A673 (cell line): ENCODE measurements at regions not wholly inside any gene's neighbourhood (a gene's known extent, or its start where the extent isn't known, plus 50 kb on each side); places are given as distances from the start of the nearest gene placed in this dataset.

Experiments
- BruUV-seq: library from RNA; stranded (reverse); fragments of 400-500 nt; replicated peaks from 2 replicates; lab custom pipeline; 2021; lab: Mats Ljungman, UMichigan
- CTCF ChIA-PET: fragments of 300-600 bp; sonication (Branson Sonifier 250); formaldehyde crosslinking; loops from one replicate; lab custom pipeline; 2022; ENCODE audit warnings: antibody characterized with exemption; lab: Charles Lee
- POLR2A ChIA-PET: fragments of 300-600 bp; sonication (Branson Sonifier 250); formaldehyde crosslinking; loops from one replicate; lab custom pipeline; 2022; ENCODE audit warnings: antibody characterized with exemption; ENCODE audit not compliant: low non-redundant PET; lab: Charles Lee
- DNase-seq: peaks from one replicate; pipeline ENCODE4 v3.0.0-alpha.2; 2015; ENCODE audit warnings: low spot score
- H3K27ac ChIP-seq: fragments of 200-600 bp; sonication (generic); 2 replicates; pipeline ENCODE4 v1.5.1; 2016; ENCODE audit warnings: mixed run types, low read depth, mild to moderate bottlenecking, mixed read lengths, antibody characterized with exemption, low read length; ENCODE audit not compliant: poor library complexity, severe bottlenecking
- H3K27me3 ChIP-seq: fragments of 200-600 bp; sonication (generic); replicated peaks from 2 replicates; pipeline ENCODE4 v1.6.1; 2017; ENCODE audit warnings: mixed run types, low read depth, mild to moderate bottlenecking, mixed read lengths, antibody characterized with exemption, low read length; ENCODE audit not compliant: insufficient read depth, poor library complexity
- H3K36me3 ChIP-seq: fragments of 200-600 bp; sonication (generic); 2 replicates; pipeline ENCODE4 v1.6.1; 2016; ENCODE audit warnings: mixed run types, mild to moderate bottlenecking, mixed read lengths, antibody characterized with exemption, low read length; ENCODE audit not compliant: insufficient read depth, poor library complexity, severe bottlenecking
- H3K4me1 ChIP-seq: fragments of 200-600 bp; sonication (generic); 2 replicates; pipeline ENCODE4 v1.6.1; 2017; ENCODE audit warnings: mixed run types, mild to moderate bottlenecking, mixed read lengths, antibody characterized with exemption, low read length; ENCODE audit not compliant: insufficient read depth, poor library complexity, severe bottlenecking
- H3K4me3 ChIP-seq: fragments of 200-600 bp; sonication (generic); 2 replicates; pipeline ENCODE4 v1.5.1; 2016; ENCODE audit warnings: low read depth, mixed run types, mild to moderate bottlenecking, mixed read lengths, low read length; ENCODE audit not compliant: poor library complexity, severe bottlenecking
- H3K9me3 ChIP-seq: fragments of 200-600 bp; sonication (generic); 2 replicates; pipeline ENCODE4 v1.6.1; 2016; ENCODE audit warnings: mixed run types, low read depth, mild to moderate bottlenecking, mixed read lengths, antibody characterized with exemption, low read length; ENCODE audit not compliant: poor library complexity, severe bottlenecking
- EZH2 ChIP-seq: fragments of 200-600 bp; sonication (generic); IDR thresholded peaks from 2 replicates; pipeline ENCODE4 v1.6.1; 2017; ENCODE audit warnings: borderline replicate concordance, low read depth, mild to moderate bottlenecking, mixed read lengths, antibody characterized with exemption, low read length; ENCODE audit not compliant: poor library complexity, severe bottlenecking
- intact Hi-C: fragments of 100-400 bp; cut with micrococcal nuclease; formaldehyde crosslinking; loops from one replicate; pipeline ENCODE4 v1.10.0; 2022; ENCODE audit not compliant: unreplicated experiment
- TF ChIP-seq, protein P1 (sequence below): fragments of 300-800, 200-600 bp; sonication (generic); conservative IDR thresholded peaks from 2 replicates; pipeline ENCODE4 v1.5.1; 2017; ENCODE audit warnings: low read depth, mild to moderate bottlenecking, antibody characterized with exemption, low read length, moderate library complexity, mixed read lengths

DNA sequence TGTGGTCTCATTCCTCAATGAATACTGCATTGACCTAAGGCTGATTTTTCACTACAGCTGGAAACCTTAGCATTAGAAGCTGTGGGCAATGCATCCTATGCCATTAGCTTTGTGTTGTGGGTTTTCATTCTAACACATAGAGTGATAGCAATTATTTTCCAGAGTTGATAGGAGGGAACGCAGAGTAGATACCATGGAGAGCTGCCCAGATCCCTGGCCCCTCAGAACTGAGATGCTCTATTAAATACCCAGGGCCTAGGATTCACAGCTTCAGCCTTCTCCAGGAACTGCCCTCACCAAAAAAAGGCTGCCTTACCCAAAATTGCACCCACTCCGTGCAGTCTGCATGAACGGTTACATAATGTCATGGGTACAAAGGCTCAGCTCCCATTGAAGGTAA lies 444.4 kb downstream of the SUCLA2 start:
- Histone ChIP-seq H3K27me3 (no peaks in the 10 kb centered on the region), H3K4me3 (no peak overlapping the region), H3K27ac (no peak overlapping the region), H3K36me3 (no peaks in the 10 kb centered on the region), H3K9me3 (no peaks in the 10 kb centered on the region), H3K4me1 (no peaks in the 10 kb centered on the region)
- TF ChIP-seq, protein P1, sequence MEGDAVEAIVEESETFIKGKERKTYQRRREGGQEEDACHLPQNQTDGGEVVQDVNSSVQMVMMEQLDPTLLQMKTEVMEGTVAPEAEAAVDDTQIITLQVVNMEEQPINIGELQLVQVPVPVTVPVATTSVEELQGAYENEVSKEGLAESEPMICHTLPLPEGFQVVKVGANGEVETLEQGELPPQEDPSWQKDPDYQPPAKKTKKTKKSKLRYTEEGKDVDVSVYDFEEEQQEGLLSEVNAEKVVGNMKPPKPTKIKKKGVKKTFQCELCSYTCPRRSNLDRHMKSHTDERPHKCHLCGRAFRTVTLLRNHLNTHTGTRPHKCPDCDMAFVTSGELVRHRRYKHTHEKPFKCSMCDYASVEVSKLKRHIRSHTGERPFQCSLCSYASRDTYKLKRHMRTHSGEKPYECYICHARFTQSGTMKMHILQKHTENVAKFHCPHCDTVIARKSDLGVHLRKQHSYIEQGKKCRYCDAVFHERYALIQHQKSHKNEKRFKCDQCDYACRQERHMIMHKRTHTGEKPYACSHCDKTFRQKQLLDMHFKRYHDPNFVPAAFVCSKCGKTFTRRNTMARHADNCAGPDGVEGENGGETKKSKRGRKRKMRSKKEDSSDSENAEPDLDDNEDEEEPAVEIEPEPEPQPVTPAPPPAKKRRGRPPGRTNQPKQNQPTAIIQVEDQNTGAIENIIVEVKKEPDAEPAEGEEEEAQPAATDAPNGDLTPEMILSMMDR, result no peak
- TF ChIP-seq EZH2, result no peak
- intact Hi-C loops, result no loop called here
- BruUV-seq, result no TSS peak
- POLR2A ChIA-PET, result no interaction called here
- no peak for DNase-seq
- CTCF ChIA-PET, result no interaction called here

DNA sequence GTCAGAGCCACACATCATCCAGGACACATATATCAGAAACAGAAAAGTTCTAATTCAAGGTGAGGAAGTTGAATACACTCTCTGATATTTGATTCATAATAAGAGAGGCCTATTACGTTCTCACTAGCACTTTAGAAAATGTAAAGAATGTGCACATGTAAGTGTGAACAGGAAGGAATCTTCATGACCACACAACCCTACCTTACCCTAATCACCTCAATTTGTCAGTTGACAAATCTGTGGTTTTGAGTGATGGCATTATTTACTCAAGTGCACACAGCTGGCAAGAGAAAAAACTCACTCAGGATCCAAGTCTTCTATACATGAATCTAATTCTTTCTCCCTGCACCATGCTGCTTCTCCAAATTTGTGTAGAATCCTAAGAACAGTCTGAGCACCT lies 445.8 kb downstream of the SUCLA2 start:
- ChIA-PET POLR2A (no interaction called here), CTCF (no interaction called here)
- no peaks in the 10 kb centered on the region for H3K9me3 ChIP-seq
- no peak overlapping the region for H3K27ac ChIP-seq
- no peak for DNase-seq
- no peaks in the 10 kb centered on the region for H3K36me3 ChIP-seq
- TF ChIP-seq, protein P1, result no peak
- TF ChIP-seq EZH2, result no peak
- H3K27me3 ChIP-seq, result no peaks in the 10 kb centered on the region
- intact Hi-C loops, result no loop called here
- no peak overlapping the region for H3K4me3 ChIP-seq
- H3K4me1 ChIP-seq, result no peaks in the 10 kb centered on the region
- no TSS peak for BruUV-seq

DNA sequence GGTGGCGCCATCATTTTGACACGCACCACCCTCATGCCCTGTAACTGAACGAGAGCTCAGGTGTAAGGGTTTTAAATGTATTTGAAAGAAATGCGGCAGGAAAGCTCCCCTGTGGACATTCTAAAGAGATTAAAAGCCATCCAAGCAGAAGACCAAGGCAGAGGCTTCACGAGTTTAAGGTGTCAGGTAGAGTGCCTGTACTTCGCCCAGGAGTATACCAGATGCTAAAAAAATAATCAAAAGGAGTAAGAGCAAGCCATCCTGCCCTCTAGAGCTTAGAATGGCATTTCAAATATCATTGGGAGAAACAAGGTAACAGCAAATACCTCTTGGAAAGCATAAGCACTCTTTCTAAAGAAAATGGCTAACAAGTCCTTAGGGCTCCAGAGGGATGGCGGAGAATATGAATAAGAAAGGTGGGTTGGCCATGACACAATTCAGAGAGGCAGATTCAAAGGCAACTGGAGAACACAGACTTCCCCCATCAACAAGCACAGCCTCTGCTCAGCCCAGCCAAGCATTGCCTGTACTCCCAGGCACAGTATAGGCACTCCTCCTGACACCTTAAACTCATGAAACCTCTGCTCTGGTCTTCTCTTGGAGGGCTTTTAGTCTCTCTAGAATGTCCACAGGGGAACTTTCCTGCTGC lies 447.6 kb downstream of the SUCLA2 start:
- DNase-seq, result no peak
- intact Hi-C loops, result no loop called here
- H3K9me3 ChIP-seq, result no peaks in the 10 kb centered on the region
- H3K27me3 ChIP-seq, result peaks cover 2% of the 10 kb centered on the region
- no peak overlapping the region for H3K27ac ChIP-seq
- no peaks in the 10 kb centered on the region for H3K4me1 ChIP-seq
- H3K4me3 ChIP-seq, result no peak overlapping the region
- CTCF ChIA-PET, result no interaction called here
- TF ChIP-seq, protein P1, result no peak
- TF ChIP-seq EZH2, result no peak
- POLR2A ChIA-PET, result no interaction called here
- no peaks in the 10 kb centered on the region for H3K36me3 ChIP-seq
- no TSS peak for BruUV-seq
